ENCODE measurements at regions not wholly inside any gene's neighbourhood (a gene's known extent, or its start where the extent isn't known, plus 50 kb on each side); places are given as distances from the start of the nearest gene placed in this dataset.

DNA sequence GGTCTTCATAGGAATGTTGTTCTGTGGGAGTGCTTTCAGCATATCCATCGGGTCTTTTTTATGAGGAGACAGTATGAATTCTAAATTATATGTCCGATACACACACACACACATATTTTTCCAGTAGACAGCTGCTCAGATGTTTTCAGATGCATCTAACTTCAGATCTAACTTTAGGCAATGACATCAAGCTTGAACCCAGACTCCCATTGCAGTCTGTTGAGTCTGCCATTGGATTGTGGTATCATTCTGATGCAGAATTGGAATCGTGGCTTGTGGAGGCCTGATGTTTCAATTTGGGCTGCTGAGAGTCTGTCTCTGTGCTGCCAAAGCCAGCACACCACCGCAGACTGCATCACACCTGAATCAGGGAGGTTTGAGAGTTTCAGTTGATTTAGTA, 376.4 kb downstream of the OSTF1 start:
- in situ Hi-C loops (cut with MboI; ENCODE audit: low sequenced_read_pairs, unreplicated experiment) = no loop called here
- TF ChIP-seq, protein P1, sequence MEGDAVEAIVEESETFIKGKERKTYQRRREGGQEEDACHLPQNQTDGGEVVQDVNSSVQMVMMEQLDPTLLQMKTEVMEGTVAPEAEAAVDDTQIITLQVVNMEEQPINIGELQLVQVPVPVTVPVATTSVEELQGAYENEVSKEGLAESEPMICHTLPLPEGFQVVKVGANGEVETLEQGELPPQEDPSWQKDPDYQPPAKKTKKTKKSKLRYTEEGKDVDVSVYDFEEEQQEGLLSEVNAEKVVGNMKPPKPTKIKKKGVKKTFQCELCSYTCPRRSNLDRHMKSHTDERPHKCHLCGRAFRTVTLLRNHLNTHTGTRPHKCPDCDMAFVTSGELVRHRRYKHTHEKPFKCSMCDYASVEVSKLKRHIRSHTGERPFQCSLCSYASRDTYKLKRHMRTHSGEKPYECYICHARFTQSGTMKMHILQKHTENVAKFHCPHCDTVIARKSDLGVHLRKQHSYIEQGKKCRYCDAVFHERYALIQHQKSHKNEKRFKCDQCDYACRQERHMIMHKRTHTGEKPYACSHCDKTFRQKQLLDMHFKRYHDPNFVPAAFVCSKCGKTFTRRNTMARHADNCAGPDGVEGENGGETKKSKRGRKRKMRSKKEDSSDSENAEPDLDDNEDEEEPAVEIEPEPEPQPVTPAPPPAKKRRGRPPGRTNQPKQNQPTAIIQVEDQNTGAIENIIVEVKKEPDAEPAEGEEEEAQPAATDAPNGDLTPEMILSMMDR (IDR thresholded peaks at IDR 0.05; ENCODE audit: borderline replicate concordance, control extremely low read depth, extremely low read depth, insufficient read depth, missing control alignments) = no peak
- no peak for DNase-seq (ENCODE audit: low spot score)

DNA sequence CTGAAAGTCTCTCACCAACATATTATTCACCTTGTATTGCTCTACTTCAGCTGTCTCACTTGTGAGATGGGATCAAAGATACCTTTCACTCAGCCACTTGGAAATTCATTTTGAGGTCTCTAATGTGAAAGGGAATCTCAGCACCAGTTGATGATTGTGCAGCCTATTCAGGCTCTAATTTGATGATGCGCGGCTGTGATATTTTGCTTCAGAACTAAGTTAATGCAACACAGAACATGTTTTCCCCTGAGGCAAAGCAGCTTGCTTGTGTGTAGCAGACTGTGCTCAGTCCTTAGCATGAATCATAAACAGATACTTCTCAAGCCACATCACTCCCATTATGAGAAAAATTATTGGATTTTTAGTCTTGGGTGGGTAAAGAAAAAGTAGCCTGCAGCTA, 378.8 kb downstream of the OSTF1 start:
- TF ChIP-seq, protein P1 (IDR thresholded peaks at IDR 0.05; ENCODE audit: borderline replicate concordance, control extremely low read depth, extremely low read depth, insufficient read depth, missing control alignments) = no peak
- in situ Hi-C loops (cut with MboI; ENCODE audit: low sequenced_read_pairs, unreplicated experiment) = no loop called here
- no peak for DNase-seq (ENCODE audit: low spot score)

DNA sequence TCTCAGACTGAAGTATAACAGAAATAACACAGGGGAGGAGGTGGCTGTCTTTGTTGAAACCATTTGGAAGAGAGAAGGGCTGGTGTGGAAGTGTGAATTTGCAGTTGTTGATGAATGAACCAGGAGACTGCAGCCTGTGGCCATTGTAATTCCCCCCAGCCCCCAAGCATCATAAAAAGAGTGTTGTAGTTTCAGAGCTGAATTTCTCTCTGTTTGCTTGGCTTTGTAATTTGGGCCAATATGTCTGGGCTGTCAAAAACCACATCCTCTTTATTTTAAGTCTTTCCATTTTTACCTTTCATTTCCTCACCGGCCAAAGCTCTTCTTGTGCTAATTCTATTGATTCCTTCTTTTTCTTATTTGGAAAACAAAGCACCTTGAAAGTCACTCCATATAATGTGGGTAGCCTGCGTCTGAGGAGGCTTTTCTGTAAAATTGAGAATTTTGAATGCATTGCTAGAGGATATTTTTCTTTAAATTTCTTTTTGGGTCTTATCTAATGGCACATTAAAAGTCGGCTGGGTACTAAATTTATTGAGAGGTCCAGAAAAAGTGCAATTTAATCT, 383.3 kb downstream of the OSTF1 start:
- DNase-seq (ENCODE audit: low spot score) = no peak
- TF ChIP-seq, protein P1 (IDR thresholded peaks at IDR 0.05; ENCODE audit: borderline replicate concordance, control extremely low read depth, extremely low read depth, insufficient read depth, missing control alignments) = no peak

DNA sequence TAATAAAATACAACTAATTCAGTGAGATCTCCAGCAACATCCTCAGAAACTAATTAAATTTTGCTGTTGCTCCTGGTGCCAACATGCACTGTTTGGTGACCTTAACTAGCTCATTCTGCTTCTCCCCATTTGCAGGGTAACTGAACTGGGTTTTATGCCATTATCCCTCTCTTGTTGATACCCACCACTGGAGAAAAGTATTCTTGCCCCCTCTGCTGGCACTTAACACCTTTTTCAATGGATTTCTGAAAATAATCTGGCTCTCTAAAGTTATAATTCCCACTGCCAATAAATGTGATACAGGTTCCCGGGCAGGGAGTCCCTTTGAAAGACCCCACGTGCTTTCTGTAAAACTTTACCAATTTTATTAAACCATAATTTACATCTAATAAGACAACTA, 394.3 kb downstream of the OSTF1 start:
- no peak for DNase-seq (ENCODE audit: low spot score)
- TF ChIP-seq, protein P1 (IDR thresholded peaks at IDR 0.05; ENCODE audit: borderline replicate concordance, control extremely low read depth, extremely low read depth, insufficient read depth, missing control alignments) = no peak
- in situ Hi-C loops (cut with MboI; ENCODE audit: low sequenced_read_pairs, unreplicated experiment) = no loop called here

More for the DNA sequence above, 383.3 kb downstream of the OSTF1 start:
- in situ Hi-C loops (cut with MboI; ENCODE audit: low sequenced_read_pairs, unreplicated experiment) = no loop called here

DNA sequence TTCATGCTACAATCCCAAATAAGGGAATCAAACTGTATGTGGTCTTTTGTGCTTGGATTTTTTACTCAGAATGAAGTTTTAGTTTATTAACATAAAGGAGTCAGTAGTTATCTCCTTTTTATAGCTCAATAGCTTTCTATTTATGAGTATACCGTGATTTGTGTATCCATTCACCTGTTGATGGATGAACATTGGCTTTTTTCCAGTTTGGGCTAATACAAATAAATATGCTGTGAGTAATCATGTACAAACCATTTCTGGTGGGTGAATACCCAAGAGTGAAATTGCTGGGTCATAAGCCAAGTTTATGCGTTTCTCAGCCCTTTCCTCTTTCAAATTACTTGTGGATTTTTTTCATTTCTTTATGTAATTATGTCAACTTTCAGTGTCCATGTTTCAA, 395.3 kb downstream of the OSTF1 start:
- no peak for DNase-seq (ENCODE audit: low spot score)
- TF ChIP-seq, protein P1 (IDR thresholded peaks at IDR 0.05; ENCODE audit: borderline replicate concordance, control extremely low read depth, extremely low read depth, insufficient read depth, missing control alignments) = no peak
- in situ Hi-C loops (cut with MboI; ENCODE audit: low sequenced_read_pairs, unreplicated experiment) = no loop called here

DNA sequence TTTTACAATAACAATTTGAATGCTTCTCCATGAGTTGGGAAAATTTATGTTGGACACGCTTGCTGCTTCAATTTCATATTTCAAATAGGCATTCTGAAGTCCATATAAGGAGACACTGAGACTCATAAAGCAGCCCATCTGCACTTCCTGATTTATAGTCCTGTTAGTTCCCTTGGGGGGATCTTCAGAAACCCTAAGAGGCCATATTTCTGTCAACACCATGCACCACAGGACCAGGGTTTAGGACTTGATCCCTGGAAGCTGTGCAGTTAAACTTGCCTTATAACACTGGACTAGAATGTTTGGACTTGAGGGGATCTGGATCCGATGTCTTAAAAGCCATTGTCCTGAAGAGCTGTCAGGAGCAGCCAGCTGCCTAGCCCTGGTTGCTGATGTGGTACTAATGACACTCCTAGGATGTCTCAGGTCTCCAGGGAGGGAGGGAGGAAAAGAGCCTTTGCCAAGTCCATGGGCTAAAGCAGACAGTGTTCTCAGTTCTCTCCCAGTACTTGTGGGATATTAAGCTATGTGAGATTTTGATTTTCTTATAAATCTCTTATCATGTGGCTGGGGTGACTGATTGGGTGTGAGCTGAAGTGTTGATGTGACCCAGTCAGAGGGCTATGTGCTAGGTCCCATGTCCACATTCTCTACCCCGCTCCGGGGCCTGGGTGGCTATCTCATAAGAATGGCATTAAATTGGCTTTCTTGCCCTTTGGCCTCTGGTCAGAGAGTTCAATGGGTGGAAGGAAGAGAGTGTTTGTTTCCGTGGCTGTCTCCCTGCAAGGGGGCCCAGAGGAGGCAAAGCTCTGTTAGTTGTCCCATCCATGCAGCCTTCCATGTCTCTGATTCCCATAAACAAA, 399.8 kb downstream of the OSTF1 start:
- no peak for DNase-seq (ENCODE audit: low spot score)
- TF ChIP-seq, protein P1 (IDR thresholded peaks at IDR 0.05; ENCODE audit: borderline replicate concordance, control extremely low read depth, extremely low read depth, insufficient read depth, missing control alignments) = no peak

More for the DNA sequence above, 399.8 kb downstream of the OSTF1 start:
- in situ Hi-C loops (cut with MboI; ENCODE audit: low sequenced_read_pairs, unreplicated experiment) = no loop called here

Data from GM13976 (cell line).